ENCODE measurements at regions not wholly inside any gene's neighbourhood (a gene's known extent, or its start where the extent isn't known, plus 50 kb on each side); places are given as distances from the start of the nearest gene placed in this dataset.

- TF ChIP-seq, protein P1, sequence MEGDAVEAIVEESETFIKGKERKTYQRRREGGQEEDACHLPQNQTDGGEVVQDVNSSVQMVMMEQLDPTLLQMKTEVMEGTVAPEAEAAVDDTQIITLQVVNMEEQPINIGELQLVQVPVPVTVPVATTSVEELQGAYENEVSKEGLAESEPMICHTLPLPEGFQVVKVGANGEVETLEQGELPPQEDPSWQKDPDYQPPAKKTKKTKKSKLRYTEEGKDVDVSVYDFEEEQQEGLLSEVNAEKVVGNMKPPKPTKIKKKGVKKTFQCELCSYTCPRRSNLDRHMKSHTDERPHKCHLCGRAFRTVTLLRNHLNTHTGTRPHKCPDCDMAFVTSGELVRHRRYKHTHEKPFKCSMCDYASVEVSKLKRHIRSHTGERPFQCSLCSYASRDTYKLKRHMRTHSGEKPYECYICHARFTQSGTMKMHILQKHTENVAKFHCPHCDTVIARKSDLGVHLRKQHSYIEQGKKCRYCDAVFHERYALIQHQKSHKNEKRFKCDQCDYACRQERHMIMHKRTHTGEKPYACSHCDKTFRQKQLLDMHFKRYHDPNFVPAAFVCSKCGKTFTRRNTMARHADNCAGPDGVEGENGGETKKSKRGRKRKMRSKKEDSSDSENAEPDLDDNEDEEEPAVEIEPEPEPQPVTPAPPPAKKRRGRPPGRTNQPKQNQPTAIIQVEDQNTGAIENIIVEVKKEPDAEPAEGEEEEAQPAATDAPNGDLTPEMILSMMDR (IDR thresholded peaks at IDR 0.05; ENCODE audit: extremely low read depth in 1 of 2, insufficient read depth in 1 of 2, low read depth in 1 of 2, low read length in 2 of 2), result no peak
- no peak for TF ChIP-seq POLR2AphosphoS5 (IDR thresholded peaks at IDR 0.05; ENCODE audit: insufficient read depth, low read depth, low read length)
- TF ChIP-seq, protein P2, sequence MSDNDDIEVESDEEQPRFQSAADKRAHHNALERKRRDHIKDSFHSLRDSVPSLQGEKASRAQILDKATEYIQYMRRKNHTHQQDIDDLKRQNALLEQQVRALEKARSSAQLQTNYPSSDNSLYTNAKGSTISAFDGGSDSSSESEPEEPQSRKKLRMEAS (IDR thresholded peaks at IDR 0.05; ENCODE audit: insufficient read depth, insufficient read length), result no peak
- no peak for TF ChIP-seq EZH2 (IDR thresholded peaks at IDR 0.05; ENCODE audit: borderline replicate concordance, low read depth, low read length, severe bottlenecking)
- no peak for TF ChIP-seq POLR2A (IDR thresholded peaks at IDR 0.05; ENCODE audit: low read depth, low read length)
- TF ChIP-seq FOS (IDR thresholded peaks at IDR 0.05; ENCODE audit: borderline replicate concordance, insufficient read depth, low read length), result peak; percentile 89
These were observed 593.2 kb downstream of the LRRIQ3 start for GRCh38 chr1:73604739-73605138.

Data from endothelial cell of umbilical vein (primary cell).